H9 (cell line): ENCODE measurements at regions not wholly inside any gene's neighbourhood (a gene's known extent, or its start where the extent isn't known, plus 50 kb on each side); places are given as distances from the start of the nearest gene placed in this dataset.

Experiments
- DNase-seq: peaks from one replicate; pipeline ENCODE4 v3.0.0-alpha.2; 2017
- H2AFZ ChIP-seq: one replicate; pipeline ENCODE4 v1.6.1; 2013; ENCODE audit warnings: mild to moderate bottlenecking, low read length, control low read depth, moderate library complexity
- H2AK5ac ChIP-seq: 2 replicates; pipeline ENCODE4 v1.6.1; 2013; ENCODE audit warnings: low read length, control low read depth, mixed read lengths; ENCODE audit not compliant: insufficient read length
- H2BK120ac ChIP-seq: one replicate; pipeline ENCODE4 v1.6.1; 2013; ENCODE audit warnings: low read depth, mild to moderate bottlenecking, low read length, control low read depth, inconsistent platforms; ENCODE audit not compliant: poor library complexity, severe bottlenecking
- H2BK12ac ChIP-seq: 2 replicates; pipeline ENCODE4 v1.6.1; 2013; ENCODE audit warnings: low read length, control low read depth, mixed read lengths, low read depth; ENCODE audit not compliant: insufficient read length
- H2BK15ac ChIP-seq: 2 replicates; pipeline ENCODE4 v1.6.1; 2013; ENCODE audit warnings: low read depth, low read length, control low read depth
- H2BK20ac ChIP-seq: one replicate; pipeline ENCODE4 v1.6.1; 2013; ENCODE audit warnings: low read depth, mild to moderate bottlenecking, low read length, control low read depth, inconsistent platforms; ENCODE audit not compliant: poor library complexity, severe bottlenecking
- H2BK5ac ChIP-seq: 2 replicates; pipeline ENCODE4 v1.6.1; 2013; ENCODE audit warnings: low read length, control low read depth, mixed read lengths; ENCODE audit not compliant: insufficient read length
- H3K14ac ChIP-seq: 2 replicates; pipeline ENCODE4 v1.6.1; 2013; ENCODE audit warnings: low read length, control low read depth; ENCODE audit not compliant: insufficient read depth
- H3K18ac ChIP-seq: 2 replicates; pipeline ENCODE4 v1.6.1; 2013; ENCODE audit warnings: low read depth, mild to moderate bottlenecking, mixed read lengths, low read length, control low read depth; ENCODE audit not compliant: insufficient read length
- H3K23ac ChIP-seq: 2 replicates; pipeline ENCODE4 v1.6.1; 2013; ENCODE audit warnings: low read length, control low read depth, mixed read lengths, low read depth; ENCODE audit not compliant: insufficient read length
- H3K23me2 ChIP-seq: 2 replicates; pipeline ENCODE4 v1.6.1; 2013; ENCODE audit warnings: low read depth, mild to moderate bottlenecking, mixed read lengths, low read length, control low read depth; ENCODE audit not compliant: insufficient read length, poor library complexity, severe bottlenecking
- H3K27ac ChIP-seq: 2 replicates; pipeline ENCODE4 v1.5.1; 2013; ENCODE audit warnings: low read length, control low read depth, mixed read lengths, low read depth; ENCODE audit not compliant: insufficient read length
- H3K27me3 ChIP-seq: 2 replicates; pipeline ENCODE4 v1.6.1; 2013; ENCODE audit warnings: low read length, control low read depth, inconsistent platforms; ENCODE audit not compliant: insufficient read depth
- H3K4ac ChIP-seq: 2 replicates; pipeline ENCODE4 v1.6.1; 2013; ENCODE audit warnings: low read depth, mild to moderate bottlenecking, control low read depth, inconsistent platforms, low read length, moderate library complexity
- H3K4me1 ChIP-seq: 2 replicates; pipeline ENCODE4 v1.6.1; 2013; ENCODE audit warnings: low read length, control low read depth, inconsistent platforms; ENCODE audit not compliant: insufficient read depth
- H3K4me2 ChIP-seq: 2 replicates; pipeline ENCODE4 v1.6.1; 2013; ENCODE audit warnings: low read length, control low read depth, mixed read lengths; ENCODE audit not compliant: insufficient read length, insufficient read depth
- H3K56ac ChIP-seq: 2 replicates; pipeline ENCODE4 v1.6.1; 2013; ENCODE audit warnings: low read depth, mild to moderate bottlenecking, mixed read lengths, low read length, control low read depth; ENCODE audit not compliant: insufficient read length
- H3K79me1 ChIP-seq: 2 replicates; pipeline ENCODE4 v1.6.1; 2013; ENCODE audit warnings: low read depth, mild to moderate bottlenecking, moderate library complexity, low read length, control low read depth, inconsistent platforms; ENCODE audit not compliant: insufficient read depth, poor library complexity, severe bottlenecking
- H3K79me2 ChIP-seq: 2 replicates; pipeline ENCODE4 v1.6.1; 2013; ENCODE audit warnings: low read length, control low read depth, inconsistent platforms; ENCODE audit not compliant: insufficient read depth
- H3K9ac ChIP-seq: 2 replicates; pipeline ENCODE4 v1.6.1; 2013; ENCODE audit warnings: low read length, control low read depth, mixed read lengths; ENCODE audit not compliant: insufficient read length; ENCODE audit errors: extremely low read depth
- H3K9me3 ChIP-seq: one replicate; pipeline ENCODE4 v1.6.1; 2013; ENCODE audit warnings: low read depth, low read length, inconsistent platforms; ENCODE audit not compliant: control insufficient read depth
- H3T11ph ChIP-seq: one replicate; pipeline ENCODE4 v1.6.1; 2013; ENCODE audit warnings: mild to moderate bottlenecking, low read length, control low read depth, inconsistent platforms
- H4K20me1 ChIP-seq: one replicate; pipeline ENCODE4 v1.6.1; 2013; ENCODE audit not compliant: control insufficient read depth, insufficient read length, insufficient read depth
- H4K5ac ChIP-seq: 2 replicates; pipeline ENCODE4 v1.6.1; 2013; ENCODE audit warnings: low read depth, mild to moderate bottlenecking, mixed read lengths, low read length, control low read depth; ENCODE audit not compliant: insufficient read length
- H4K8ac ChIP-seq: replicated peaks from 2 replicates; pipeline ENCODE4 v1.6.1; 2013; ENCODE audit warnings: low read length, control low read depth, mixed read lengths, low read depth; ENCODE audit not compliant: insufficient read length
- H4K91ac ChIP-seq: 2 replicates; pipeline ENCODE4 v1.6.1; 2013; ENCODE audit warnings: low read depth, mild to moderate bottlenecking, moderate library complexity, mixed read lengths, low read length, control low read depth; ENCODE audit not compliant: insufficient read length
- H3K27ac Mint-ChIP-seq, 3 experiments: 2 replicates in 2 of 3; 3 replicates in 1 of 3; pipeline ENCODE4 v1.8.0; 2020 to 2021; ENCODE audit warnings: mixed read lengths in 3 of 3, mild to moderate bottlenecking in 1 of 3, moderate library complexity in 1 of 3
- H3K27me3 Mint-ChIP-seq: 2 replicates; pipeline ENCODE4 v1.8.0; 2021; ENCODE audit warnings: low read depth, mild to moderate bottlenecking, moderate library complexity, mixed read lengths
- H3K36me3 Mint-ChIP-seq, 3 experiments: 2 replicates in 2 of 3; 3 replicates in 1 of 3; pipeline ENCODE4 v1.8.0; 2020 to 2021; ENCODE audit warnings: low read depth in 3 of 3, mixed read lengths in 3 of 3; ENCODE audit not compliant: insufficient read depth in 1 of 3
- H3K4me1 Mint-ChIP-seq, 2 experiments: 2 replicates each; pipeline ENCODE4 v1.8.0; 2020; ENCODE audit warnings: mixed read lengths in 2 of 2
- H3K4me3 Mint-ChIP-seq, 2 experiments: 2 replicates in 1 of 2; 3 replicates in 1 of 2; pipeline ENCODE4 v1.8.0; 2020 to 2021; ENCODE audit warnings: mild to moderate bottlenecking in 2 of 2, mixed read lengths in 2 of 2, moderate library complexity in 1 of 2
- H3K9me3 Mint-ChIP-seq, 2 experiments: 2 replicates in 1 of 2; 3 replicates in 1 of 2; pipeline ENCODE4 v1.8.0; 2020; ENCODE audit warnings: mild to moderate bottlenecking in 2 of 2, mixed read lengths in 2 of 2, moderate library complexity in 1 of 2
- CTCF ChIP-seq: fragments of 200-600 bp; sonication (generic); conservative IDR thresholded peaks from 3 replicates; pipeline ENCODE4 v1.8.0; 2021; ENCODE audit warnings: antibody characterized with exemption, mild to moderate bottlenecking
- WGBS: extraction: QIAGEN DNeasy Blood & Tissue Kit; methylation state at CpG from one replicate; pipeline ENCODE4 v1.1.7; 2013; ENCODE audit warnings: missing lambda C conversion rate, low lambda C conversion rate, mixed read lengths; ENCODE audit not compliant: insufficient read length; ENCODE audit errors: extremely low coverage; 5-methylcytosine and 5-hydroxymethylcytosine counted together

GRCh38 chr11:23594755-23595154, 734.5 kb upstream of the CCDC179 start:
- Histone ChIP-seq H3K27me3 (no peaks in the 10 kb centered on the region), H3K18ac (no peak overlapping the region), H2BK120ac (no peak overlapping the region), H3K79me2 (no peaks in the 10 kb centered on the region), H4K5ac (no peak overlapping the region), H3K23me2 (no peaks in the 10 kb centered on the region), H3K79me1 (no peaks in the 10 kb centered on the region), H3K9ac (no peak overlapping the region), H3K23ac (no peak overlapping the region), H3K4me1 (no peaks in the 10 kb centered on the region), H3K27ac (no peak overlapping the region), H2BK12ac (no peak overlapping the region), H3K4ac (no peak overlapping the region), H4K8ac (no peak overlapping the region), H3K56ac (no peak overlapping the region), H2BK5ac (no peak overlapping the region), H3T11ph (no peak overlapping the region), H3K14ac (no peak overlapping the region), H2AK5ac (no peak overlapping the region), H3K4me2 (no peak overlapping the region), H2BK15ac (no peak overlapping the region), H3K9me3 (no peaks in the 10 kb centered on the region), H2AFZ (no peak overlapping the region), H4K20me1 (no peaks in the 10 kb centered on the region), H2BK20ac (no peak overlapping the region), H4K91ac (no peak overlapping the region)
- WGBS = no CpG with 5 or more reads among the region's 3 CpGs
- no peaks in the 10 kb centered on the region for H3K27me3 Mint-ChIP-seq
- TF ChIP-seq CTCF = no peak
- no peak overlapping the region for H3K27ac Mint-ChIP-seq
- no peaks in the 10 kb centered on the region; a peak in 2 of 5 replicates for H3K9me3 Mint-ChIP-seq
- no peak overlapping the region for H3K4me3 Mint-ChIP-seq
- no peaks in the 10 kb centered on the region for H3K36me3 Mint-ChIP-seq
- peaks cover 2 to 4% of the 10 kb centered on the region in 2 experiments; a peak in 1 of 4 replicates for H3K4me1 Mint-ChIP-seq
- no peak for DNase-seq
